ENCODE measurements at regions not wholly inside any gene's neighbourhood (a gene's known extent, or its start where the extent isn't known, plus 50 kb on each side); places are given as distances from the start of the nearest gene placed in this dataset.

DNA sequence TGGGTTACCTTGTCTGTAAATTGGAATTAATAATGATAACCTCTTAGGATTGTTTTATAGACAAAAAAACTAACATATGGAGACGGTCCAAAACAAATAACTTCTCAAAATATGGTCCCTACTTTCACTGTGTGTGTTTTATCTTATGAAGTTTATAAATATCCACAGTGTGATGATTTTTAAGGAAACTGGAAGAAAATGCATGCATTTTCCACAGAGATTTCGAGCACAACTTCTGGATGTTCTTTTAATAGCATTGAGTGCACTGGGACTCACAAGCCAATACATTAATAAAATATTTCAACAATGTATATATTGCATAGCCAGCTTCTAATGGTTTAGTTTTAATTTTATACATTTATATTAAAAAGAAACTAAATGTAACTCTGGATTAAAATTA lies 87.9 kb upstream of the SPHKAP start:
- no peak for DNase-seq

- DNase-seq = no peak
Measured at GRCh38 chr2:228268756-228269155, 87.3 kb upstream of the SPHKAP start.

DNA sequence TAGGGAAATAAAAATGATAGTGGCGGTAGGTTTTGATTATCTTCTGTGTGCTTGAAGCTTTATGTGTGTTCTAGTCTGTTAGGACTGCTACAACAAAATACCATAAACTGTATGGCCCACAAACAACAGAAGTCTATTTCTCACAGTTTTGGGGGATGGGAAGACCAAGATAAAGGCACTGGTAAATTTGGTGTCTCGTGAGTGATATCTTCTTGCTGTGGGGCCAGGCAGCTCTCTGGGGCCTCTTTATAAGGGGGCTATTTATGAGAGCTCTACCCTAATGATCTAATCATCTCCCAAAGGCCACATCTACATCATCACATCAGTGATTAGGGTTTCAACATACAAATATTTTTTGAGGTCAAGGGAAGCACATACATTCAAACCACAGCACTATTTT lies 86.8 kb upstream of the SPHKAP start:
- DNase-seq = no peak

DNA sequence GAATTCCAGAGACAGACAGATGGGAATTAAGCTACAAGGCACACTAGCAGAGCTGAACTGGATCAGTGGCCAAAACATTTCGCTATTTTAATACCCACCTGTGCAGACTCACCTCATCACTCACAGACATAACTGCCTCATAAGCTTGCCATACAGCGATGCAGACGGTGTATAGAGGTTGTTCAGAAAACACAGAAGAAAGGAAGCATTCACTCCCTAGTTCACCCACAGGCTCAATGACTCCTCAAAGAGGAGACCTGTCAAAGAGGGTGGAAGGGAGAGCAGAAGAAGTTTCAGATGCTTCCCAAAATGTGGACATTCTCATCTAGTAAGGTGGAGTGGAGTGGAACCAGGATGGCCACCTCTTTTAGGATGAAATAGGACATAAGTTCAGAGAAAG lies 81.7 kb upstream of the SPHKAP start:
- DNase-seq = no peak

- no peak for DNase-seq
Measured at GRCh38 chr2:228261546-228261945, 80.1 kb upstream of the SPHKAP start.

GRCh38 chr2:228257379-228257778 lies 75.9 kb upstream of the SPHKAP start:
- no peak for DNase-seq

GRCh38 chr2:228253752-228254151 lies 72.3 kb upstream of the SPHKAP start:
- no peak for DNase-seq

- DNase-seq = no peak
Measured at GRCh38 chr2:228247335-228247734, 65.8 kb upstream of the SPHKAP start.

- no peak for DNase-seq
Measured at GRCh38 chr2:228245601-228246000, 64.1 kb upstream of the SPHKAP start.

- no peak for DNase-seq
Measured at GRCh38 chr2:228242591-228242990, 61.1 kb upstream of the SPHKAP start.

GRCh38 chr2:228239907-228240561 lies 58.5 kb upstream of the SPHKAP start:
- DNase-seq = no peak

GRCh38 chr2:228239207-228239906 lies 57.9 kb upstream of the SPHKAP start:
- no peak for DNase-seq
